HepG2 (cell line): ENCODE measurements at regions not wholly inside any gene's neighbourhood (a gene's known extent, or its start where the extent isn't known, plus 50 kb on each side); places are given as distances from the start of the nearest gene placed in this dataset.
A peak's percentile ranks its signal among the peaks of the same experiment; 100 is the strongest.
"Not testable (repeated sequence)": the region's sequence is repeated elsewhere in the genome, so short reads cannot be mapped to it uniquely, and the experiment has no call there.

Experiments used
- ATAC-seq: fragments of 200-7000 bp; cut with Tn5 transposase; 3 replicates; pipeline ENCODE4 v1.9.1; 2020; ENCODE audit warnings: mild to moderate bottlenecking, moderate library complexity
- BruUV-seq: library from RNA; stranded (reverse); fragments of 400-500 nt; replicated peaks from 2 replicates; lab custom pipeline; 2021; lab: Mats Ljungman, UMichigan
- CTCF ChIA-PET: fragments of 300-600 bp; formaldehyde crosslinking; extraction: SDS; loops from one replicate; lab custom pipeline; 2021; ENCODE audit warnings: low total read pairs, inconsistent platforms, low intra/inter-chr PET ratio; lab: Yijun Ruan, JAX
- POLR2A ChIA-PET: fragments of 350-600 bp; sonication (Branson Sonifier 250); formaldehyde crosslinking; loops from one replicate; lab custom pipeline; 2020; ENCODE audit warnings: antibody characterized with exemption, inconsistent platforms; lab: Yijun Ruan, JAX
- DNase-seq: peaks from one replicate; pipeline ENCODE4 v3.0.0-alpha.2; 2015; ENCODE audit warnings: low spot score
- FAIRE-seq: peaks from 3 replicates; lab custom pipeline; 2011; peaks lifted over from hg19 to GRCh38; lab: Jason Lieb, UNC
- H2AFZ ChIP-seq: one replicate; pipeline ENCODE4 v1.6.1; 2011; ENCODE audit warnings: low read length, inconsistent platforms
- H3K27ac ChIP-seq: fragments of 300-600 bp; 3 replicates; pipeline ENCODE4 v1.8.0; 2011; ENCODE audit warnings: mixed run types, mild to moderate bottlenecking, mixed read lengths, low read length, inconsistent platforms; ENCODE audit not compliant: insufficient read depth; ENCODE audit errors: extremely low read length
- H3K27me3 ChIP-seq, 2 experiments: fragments of 200-600 bp in 1 of 2; 2 replicates in 1 of 2; 3 replicates in 1 of 2; pipeline versions ENCODE4 v1.6.0 to v1.8.0; 2011; ENCODE audit warnings: low read length in 2 of 2, mild to moderate bottlenecking in 2 of 2, moderate library complexity in 2 of 2, inconsistent platforms in 1 of 2; ENCODE audit not compliant: insufficient read depth in 2 of 2, control insufficient read depth in 1 of 2
- H3K36me3 ChIP-seq, 2 experiments: fragments of 200-600 bp in 1 of 2; replicated peaks in 1 of 2; 2 replicates in 1 of 2; 3 replicates in 1 of 2; pipeline versions ENCODE4 v1.5.1 to v1.8.0; 2011; ENCODE audit warnings: low read length in 2 of 2, inconsistent platforms in 1 of 2; ENCODE audit not compliant: insufficient read depth in 2 of 2, control insufficient read depth in 1 of 2
- H3K4me1 ChIP-seq: 2 replicates; pipeline ENCODE4 v1.5.1; 2012; ENCODE audit warnings: low read length, inconsistent platforms; ENCODE audit not compliant: insufficient read depth
- H3K4me2 ChIP-seq: 2 replicates; pipeline ENCODE4 v1.6.0; 2011; ENCODE audit warnings: low read depth, low read length, inconsistent platforms
- H3K4me3 ChIP-seq, 3 experiments: fragments of 200-600 bp in 1 of 3; sonication (generic), shearing (Covaris generic) in 1 of 3; replicated peaks in 1 of 3; 2 replicates each; pipeline ENCODE4 v1.5.1; 2011 to 2016; ENCODE audit warnings: low read length in 3 of 3, inconsistent platforms in 2 of 3, low read depth in 2 of 3, mild to moderate bottlenecking in 2 of 3, control low read depth in 1 of 3, mixed read lengths in 1 of 3; ENCODE audit not compliant: insufficient read depth in 1 of 3
- H3K79me2 ChIP-seq: one replicate; pipeline ENCODE4 v1.6.1; 2011; ENCODE audit warnings: low read length, inconsistent platforms; ENCODE audit not compliant: insufficient read depth
- H3K9ac ChIP-seq: 2 replicates; pipeline ENCODE4 v1.6.0; 2011; ENCODE audit warnings: mild to moderate bottlenecking, low read depth, low read length, inconsistent platforms; ENCODE audit not compliant: insufficient read depth
- H3K9me3 ChIP-seq: 2 replicates; pipeline ENCODE4 v1.5.1; 2012; ENCODE audit warnings: mild to moderate bottlenecking, low read length
- H4K20me1 ChIP-seq: 2 replicates; pipeline ENCODE4 v1.6.0; 2011; ENCODE audit warnings: inconsistent platforms, mild to moderate bottlenecking, low read length, moderate library complexity; ENCODE audit not compliant: insufficient read depth
- ATM ChIP-seq: fragments of 450-650 bp; IDR thresholded peaks from 2 replicates; pipeline ENCODE4 v1.7.1; 2017; ENCODE audit warnings: mild to moderate bottlenecking, borderline replicate concordance
- FOXP1 ChIP-seq, 2 experiments: fragments of 450-650 bp in 1 of 2; IDR thresholded peaks; 2 replicates each; pipeline ENCODE4 v1.6.1; 2017 to 2018; ENCODE audit warnings: antibody characterized with exemption in 1 of 2
- NONO ChIP-seq, 2 experiments: fragments of 450-650 bp in 1 of 2; sonication (generic) in 1 of 2; formaldehyde crosslinking in 1 of 2; IDR thresholded peaks in 1 of 2; conservative IDR thresholded peaks in 1 of 2; 2 replicates each; pipeline versions ENCODE4 v1.6.1 to v1.8.0; 2017 to 2022; ENCODE audit warnings: mild to moderate bottlenecking in 1 of 2, missing genetic modification reagents in 1 of 2, moderate library complexity in 1 of 2
- PLRG1 ChIP-seq: fragments of 450-650 bp; conservative IDR thresholded peaks from 2 replicates; pipeline ENCODE4 v1.6.1; 2016
- ZBTB40 ChIP-seq, 2 experiments: fragments of 450-650 bp in 1 of 2; sonication (generic) in 1 of 2; formaldehyde crosslinking in 1 of 2; IDR thresholded peaks; 2 replicates each; pipeline versions ENCODE4 v1.6.1 to v1.8.0; 2016 to 2022; ENCODE audit warnings: antibody characterized with exemption in 1 of 2, mild to moderate bottlenecking in 1 of 2, missing genetic modification reagents in 1 of 2
- WGBS: methylation state at CpG from one replicate; pipeline ENCODE4 v1.1.6; 2017; ENCODE audit warnings: low lambda C conversion rate; 5-methylcytosine and 5-hydroxymethylcytosine counted together
- in situ Hi-C: cut with HindIII; loops from 2 replicates; pipeline ENCODE4 v1.10.0; 2017; ENCODE audit warnings: low pct_unique_long_range_greater_than_20kb; ENCODE audit not compliant: extremely low pct_ligation_motif_present
- intact Hi-C: fragments of 100-400 bp; cut with micrococcal nuclease; formaldehyde crosslinking; loops from one replicate; pipeline ENCODE4 v1.10.0; 2022; ENCODE audit not compliant: unreplicated experiment

DNA sequence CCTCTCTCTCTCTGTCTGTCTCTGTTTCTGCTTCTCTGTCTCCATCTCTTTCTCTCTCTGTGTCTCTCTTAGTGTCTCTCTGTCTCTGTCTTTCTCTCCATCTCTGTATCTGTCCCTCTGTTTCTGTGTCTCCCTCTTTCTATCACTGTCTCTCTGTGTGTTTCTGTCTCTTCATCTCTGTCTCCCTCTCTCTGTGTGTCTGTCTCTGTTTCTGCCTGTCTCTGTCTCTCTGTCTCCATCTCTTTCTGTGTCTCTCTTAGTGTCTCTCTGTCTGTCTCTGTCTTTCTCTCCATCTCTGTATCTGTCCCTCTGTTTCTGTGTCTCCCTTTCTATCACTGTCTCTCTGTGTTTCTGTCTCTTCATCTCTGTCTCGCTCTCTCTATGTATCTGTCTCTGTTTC lies 125.4 kb upstream of the TPTE start:
- in situ Hi-C loops, H3K4me3 ChIP-seq: not testable (repeated sequence)

More for the DNA sequence above, 125.4 kb upstream of the TPTE start:
- POLR2A ChIA-PET; H3K9ac ChIP-seq; H3K27ac ChIP-seq; BruUV-seq; ATAC-seq; DNase-seq; FAIRE-seq; H3K27me3 ChIP-seq; H3K4me2 ChIP-seq; H2AFZ ChIP-seq; intact Hi-C loops; H4K20me1 ChIP-seq; H3K79me2 ChIP-seq; CTCF ChIA-PET; H3K4me1 ChIP-seq; H3K36me3 ChIP-seq; TF ChIP-seq NONO (CRISPR knock-in tag; conservative IDR thresholded peaks at IDR 0.05); ZBTB40 (CRISPR knock-in tag; IDR thresholded peaks at IDR 0.05); FOXP1 (CRISPR knock-in tag; IDR thresholded peaks at IDR 0.05): not testable (repeated sequence)
- WGBS, result 20% methylated on average over 1 of the region's 1 CpG
- peaks cover 65% of the 10 kb centered on the region for H3K9me3 ChIP-seq
- TF ChIP-seq PLRG1 (peak; percentile 82; the same call in 1 of the 2 replicates), NONO (IDR thresholded peaks at IDR 0.05) (peak; percentile 58; the same call in 1 of the 2 replicates), ZBTB40 (IDR thresholded peaks at IDR 0.05) (0 out of 2 replicates have a peak, but pooled peaks have one; percentile 16), ATM (0 out of 2 replicates have a peak, but pooled peaks have one; percentile 43), FOXP1 (IDR thresholded peaks at IDR 0.05) (0 out of 2 replicates have a peak, but pooled peaks have one; percentile 27)
